Ishikawa (cell line): ENCODE measurements at regions not wholly inside any gene's neighbourhood (a gene's known extent, or its start where the extent isn't known, plus 50 kb on each side); places are given as distances from the start of the nearest gene placed in this dataset.

Source experiments
- CEBPB ChIP-seq: IDR thresholded peaks from 2 replicates; pipeline ENCODE4 v1.6.1; 2012
- CREB1 ChIP-seq: IDR thresholded peaks from 2 replicates; pipeline ENCODE4 v1.6.1; 2012; ENCODE audit warnings: low read depth
- EGR1 ChIP-seq: IDR thresholded peaks from 2 replicates; pipeline ENCODE4 v1.6.1; 2012
- EP300 ChIP-seq: IDR thresholded peaks from 2 replicates; pipeline ENCODE4 v1.6.1; 2012; ENCODE audit warnings: borderline replicate concordance
- FOXM1 ChIP-seq: IDR thresholded peaks from 2 replicates; pipeline ENCODE4 v1.6.1; 2012; ENCODE audit warnings: low read depth, borderline replicate concordance
- MAX ChIP-seq: IDR thresholded peaks from 2 replicates; pipeline ENCODE4 v1.6.1; 2012
- NFIC ChIP-seq: IDR thresholded peaks from 2 replicates; pipeline ENCODE4 v1.6.1; 2012
- RAD21 ChIP-seq: IDR thresholded peaks from 2 replicates; pipeline ENCODE4 v1.6.1; 2012; ENCODE audit warnings: low read depth
- REST ChIP-seq: IDR thresholded peaks from 2 replicates; pipeline ENCODE4 v1.6.1; 2012; ENCODE audit warnings: low read depth, mild to moderate bottlenecking
- TAF1 ChIP-seq: IDR thresholded peaks from 2 replicates; pipeline ENCODE4 v1.6.1; 2012; ENCODE audit warnings: low read depth, mild to moderate bottlenecking
- YY1 ChIP-seq: IDR thresholded peaks from 2 replicates; pipeline ENCODE4 v1.6.1; 2012; ENCODE audit warnings: low read depth
- ZBTB7A ChIP-seq: IDR thresholded peaks from 2 replicates; pipeline ENCODE4 v1.6.1; 2012; ENCODE audit warnings: low read depth

GRCh38 chr5:57561231-57561842, 78.7 kb upstream of the ACTBL2 start:
- no peak for TF ChIP-seq TAF1
- no peak for TF ChIP-seq MAX
- no peak for TF ChIP-seq NFIC
- TF ChIP-seq EGR1: no peak
- TF ChIP-seq YY1: no peak
- no peak for TF ChIP-seq CEBPB
- no peak for TF ChIP-seq EP300
- no peak for TF ChIP-seq RAD21
- TF ChIP-seq FOXM1: no peak
- no peak for TF ChIP-seq ZBTB7A
- no peak for TF ChIP-seq REST
- no peak for TF ChIP-seq CREB1
